A549 (cell line): ENCODE measurements at regions not wholly inside any gene's neighbourhood (a gene's known extent, or its start where the extent isn't known, plus 50 kb on each side); places are given as distances from the start of the nearest gene placed in this dataset.

Source experiments
- ATAC-seq, 2 experiments: fragments of 200-7000 bp in 1 of 2; fragments of >200 bp in 1 of 2; cut with Nextera tagmentation in 1 of 2; cut with Tn5 transposase in 1 of 2; 3 replicates each; pipeline versions ENCODE4 v1.8.0 to v1.9.1; 2018 to 2020; ENCODE audit warnings: mild to moderate bottlenecking in 1 of 2, moderate library complexity in 1 of 2
- CTCF ChIA-PET: fragments of 300-600 bp; sonication (Branson Sonifier 250); formaldehyde crosslinking; extraction: SDS; loops from one replicate; lab custom pipeline; 2021; ENCODE audit warnings: antibody characterized with exemption, inconsistent platforms; lab: Yijun Ruan, JAX
- POLR2A ChIA-PET: fragments of 350-600 bp; formaldehyde crosslinking; extraction: SDS; loops from one replicate; lab custom pipeline; 2021; ENCODE audit warnings: antibody characterized with exemption, inconsistent platforms; lab: Yijun Ruan, JAX
- DNase-seq, 2 experiments: peaks; one replicate each; pipeline versions ENCODE4 v3.0.0 to v3.0.0-alpha.2; 2011 to 2016; ENCODE audit warnings: low read depth in 1 of 2, low spot score in 1 of 2
- FAIRE-seq: peaks from 2 replicates; lab custom pipeline; 2011; peaks lifted over from hg19 to GRCh38; lab: Jason Lieb, UNC
- H3K27ac ChIP-seq, 2 experiments: fragments of >200 bp; sonication (Bioruptor Twin); formaldehyde crosslinking; 3 replicates each; pipeline ENCODE4 v1.5.1; 2016 to 2017
- H3K4me1 ChIP-seq: fragments of >200 bp; sonication (Bioruptor Twin); formaldehyde crosslinking; 3 replicates; pipeline ENCODE4 v1.6.1; 2016
- H3K4me2 ChIP-seq: fragments of >200 bp; sonication (Bioruptor Twin); formaldehyde crosslinking; 3 replicates; pipeline ENCODE4 v1.6.1; 2016
- H3K4me3 ChIP-seq: fragments of >200 bp; sonication (Bioruptor Twin); formaldehyde crosslinking; 3 replicates; pipeline ENCODE4 v1.5.1; 2016
- H3K9me3 ChIP-seq: fragments of >200 bp; sonication (Bioruptor Twin); formaldehyde crosslinking; 3 replicates; pipeline ENCODE4 v1.6.1; 2016
- CBX8 ChIP-seq: fragments of 200-600 bp; sonication (generic); IDR thresholded peaks from 2 replicates; pipeline ENCODE4 v1.6.1; 2016
- CEBPB ChIP-seq, 2 experiments: fragments of >200 bp in 1 of 2; sonication (Bioruptor Twin) in 1 of 2; formaldehyde crosslinking in 1 of 2; IDR thresholded peaks; 2 replicates each; pipeline ENCODE4 v1.6.1; 2012 to 2016
- EHF ChIP-seq: fragments of 250-450 bp; sonication (Bioruptor Pico); IDR thresholded peaks from 2 replicates; pipeline ENCODE4 v1.5.0; 2020; ENCODE audit warnings: mild to moderate bottlenecking
- ELK1 ChIP-seq: fragments of 150-350 bp; IDR thresholded peaks from 2 replicates; pipeline ENCODE4 v1.6.1; 2014; ENCODE audit warnings: low read depth, mild to moderate bottlenecking, low read length
- EP300 ChIP-seq, 2 experiments: fragments of >200 bp; sonication (Bioruptor Twin); formaldehyde crosslinking; IDR thresholded peaks; 2 replicates in 1 of 2; 3 replicates in 1 of 2; pipeline ENCODE4 v1.6.1; 2016 to 2017
- ESRRA ChIP-seq: fragments of 150-350 bp; IDR thresholded peaks from 2 replicates; pipeline ENCODE4 v1.6.1; 2014; ENCODE audit warnings: mild to moderate bottlenecking, low read length, borderline replicate concordance
- FOXS1 ChIP-seq: fragments of 250-450 bp; sonication (Bioruptor Pico); IDR thresholded peaks from 2 replicates; pipeline ENCODE4 v1.5.0; 2020; ENCODE audit warnings: mild to moderate bottlenecking, moderate library complexity
- GATA3 ChIP-seq: IDR thresholded peaks from 2 replicates; pipeline ENCODE4 v1.6.1; 2012; ENCODE audit warnings: borderline replicate concordance
- HOXA7 ChIP-seq: fragments of 250-450 bp; sonication (Bioruptor Pico); IDR thresholded peaks from 2 replicates; pipeline ENCODE4 v1.5.0; 2020; ENCODE audit warnings: mild to moderate bottlenecking, moderate library complexity
- HOXB13 ChIP-seq: fragments of 250-450 bp; sonication (Bioruptor Pico); IDR thresholded peaks from 2 replicates; pipeline ENCODE4 v1.5.0; 2020; ENCODE audit warnings: low read depth, mild to moderate bottlenecking, moderate library complexity
- HOXB5 ChIP-seq: fragments of 250-450 bp; sonication (Bioruptor Pico); IDR thresholded peaks from 2 replicates; pipeline ENCODE4 v1.5.0; 2020; ENCODE audit warnings: mild to moderate bottlenecking, moderate library complexity
- JUNB ChIP-seq: fragments of >200 bp; sonication (Bioruptor Twin); formaldehyde crosslinking; IDR thresholded peaks from 2 replicates; pipeline ENCODE4 v1.6.1; 2016
- KDM1A ChIP-seq: fragments of 200-600 bp; sonication (generic); IDR thresholded peaks from 2 replicates; pipeline ENCODE4 v1.6.1; 2016; ENCODE audit warnings: low read depth, mild to moderate bottlenecking
- KDM5A ChIP-seq: fragments of 200-600 bp; sonication (generic); IDR thresholded peaks from 2 replicates; pipeline ENCODE4 v1.6.1; 2016; ENCODE audit warnings: antibody characterized with exemption, mild to moderate bottlenecking
- PBX3 ChIP-seq: IDR thresholded peaks from 2 replicates; pipeline ENCODE4 v1.6.1; 2012
- PHF8 ChIP-seq: fragments of 200-600 bp; sonication (generic); IDR thresholded peaks from 2 replicates; pipeline ENCODE4 v1.6.1; 2016; ENCODE audit warnings: low read depth, mild to moderate bottlenecking, antibody characterized with exemption, moderate library complexity, borderline replicate concordance
- POLR2A ChIP-seq: IDR thresholded peaks from 2 replicates; pipeline ENCODE4 v1.6.1; 2012; ENCODE audit warnings: mild to moderate bottlenecking, low read length
- POLR2AphosphoS2 ChIP-seq: conservative IDR thresholded peaks from 2 replicates; pipeline ENCODE4 v1.6.1; 2012; ENCODE audit warnings: low read length, improper control_type of control experiment, inconsistent platforms
- RAD21 ChIP-seq, 2 experiments: fragments of >200 bp in 1 of 2; sonication (Bioruptor Twin) in 1 of 2; formaldehyde crosslinking in 1 of 2; IDR thresholded peaks in 1 of 2; conservative IDR thresholded peaks in 1 of 2; 2 replicates in 1 of 2; 3 replicates in 1 of 2; pipeline ENCODE4 v1.6.1; 2012 to 2018; ENCODE audit warnings: inconsistent platforms in 1 of 2
- SMC3 ChIP-seq: fragments of >200 bp; sonication (Bioruptor Twin); formaldehyde crosslinking; IDR thresholded peaks from 3 replicates; pipeline ENCODE4 v1.6.1; 2018; ENCODE audit warnings: inconsistent platforms
- SREBF2 ChIP-seq: fragments of 450-650 bp; IDR thresholded peaks from 2 replicates; pipeline ENCODE4 v1.6.1; 2014; ENCODE audit warnings: mild to moderate bottlenecking, moderate library complexity
- TP53 ChIP-seq: fragments of 250-450 bp; sonication (Bioruptor Pico); IDR thresholded peaks from 2 replicates; pipeline ENCODE4 v1.5.0; 2021; ENCODE audit warnings: mild to moderate bottlenecking, moderate library complexity
- ZNF302 ChIP-seq: fragments of 250-450 bp; sonication (Bioruptor Pico); IDR thresholded peaks from 2 replicates; pipeline ENCODE4 v1.9.0; 2021; ENCODE audit warnings: inconsistent platforms, mild to moderate bottlenecking, moderate library complexity
- WGBS: methylation state at CpG from one replicate; pipeline ENCODE4 v1.1.6; 2017; ENCODE audit errors: missing lambda C conversion rate; 5-methylcytosine and 5-hydroxymethylcytosine counted together
- TF ChIP-seq, protein P1 (sequence below): IDR thresholded peaks from 2 replicates; pipeline ENCODE4 v1.6.1; 2012; ENCODE audit warnings: low read depth, borderline replicate concordance

DNA sequence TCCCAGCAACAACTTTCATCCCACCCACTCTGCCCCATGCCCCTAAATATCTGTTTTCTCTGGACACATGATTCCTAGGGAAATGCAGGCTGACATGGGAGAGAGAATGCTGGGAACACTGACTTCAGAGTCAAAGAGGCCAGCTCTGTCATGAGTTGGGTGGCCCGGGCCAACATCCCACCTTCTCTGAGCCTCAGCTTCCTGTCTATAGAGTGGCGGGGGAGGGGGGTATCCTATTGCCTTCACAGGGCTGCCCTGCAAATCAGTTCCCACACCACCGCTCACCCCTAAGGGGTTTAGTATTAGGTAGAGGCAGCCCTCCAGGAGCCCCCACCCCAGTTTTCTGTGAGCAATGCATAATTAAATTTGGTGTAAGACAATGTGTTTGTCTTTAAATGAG, 175.0 kb upstream of the NCAM1 start:
- no peaks in the 10 kb centered on the region for H3K9me3 ChIP-seq
- no peak for FAIRE-seq
- ATAC-seq, result no peak
- ChIA-PET POLR2A (no interaction called here), CTCF (no interaction called here)
- no peak for DNase-seq
- H3K4me1 ChIP-seq, result no peaks in the 10 kb centered on the region
- H3K4me3 ChIP-seq, result no peak overlapping the region
- no peak overlapping the region for H3K4me2 ChIP-seq
- WGBS, result 27% methylated on average over 3 of the region's 3 CpGs
- TF ChIP-seq EHF (no peak), ZNF302 (CRISPR knock-in tag) (no peak), FOXS1 (CRISPR knock-in tag) (no peak), ELK1 (no peak), SREBF2 (no peak)
- TF ChIP-seq, protein P1, sequence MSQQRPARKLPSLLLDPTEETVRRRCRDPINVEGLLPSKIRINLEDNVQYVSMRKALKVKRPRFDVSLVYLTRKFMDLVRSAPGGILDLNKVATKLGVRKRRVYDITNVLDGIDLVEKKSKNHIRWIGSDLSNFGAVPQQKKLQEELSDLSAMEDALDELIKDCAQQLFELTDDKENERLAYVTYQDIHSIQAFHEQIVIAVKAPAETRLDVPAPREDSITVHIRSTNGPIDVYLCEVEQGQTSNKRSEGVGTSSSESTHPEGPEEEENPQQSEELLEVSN, result no peak
- no peak overlapping the region for H3K27ac ChIP-seq

GRCh38 chr11:112786886-112787530, 174.2 kb upstream of the NCAM1 start:
- WGBS, result 1% methylated on average over 5 of the region's 5 CpGs
- H3K4me1 ChIP-seq, result no peaks in the 10 kb centered on the region
- CTCF ChIA-PET, result no interaction called here
- FAIRE-seq (no peak), DNase-seq (no peak), ATAC-seq (no peak)
- TF ChIP-seq TP53 (CRISPR knock-in tag) (no peak), PHF8 (no peak)
- no peak overlapping the region for H3K4me2 ChIP-seq
- POLR2A ChIA-PET, result no interaction called here
- H3K9me3 ChIP-seq, result no peaks in the 10 kb centered on the region
- H3K4me3 ChIP-seq, result no peak overlapping the region
- no peak overlapping the region for H3K27ac ChIP-seq

GRCh38 chr11:112789481-112789880, 171.7 kb upstream of the NCAM1 start:
- Histone ChIP-seq H3K9me3 (no peaks in the 10 kb centered on the region), H3K27ac (no peak overlapping the region), H3K4me2 (no peak overlapping the region), H3K4me3 (no peak overlapping the region), H3K4me1 (no peaks in the 10 kb centered on the region)
- ATAC-seq (no peak), DNase-seq (no peak), FAIRE-seq (no peak)
- ChIA-PET POLR2A (no interaction called here), CTCF (no interaction called here)
- TF ChIP-seq KDM1A (no peak), GATA3 (no peak), CBX8 (no peak), PBX3 (no peak), RAD21 (conservative IDR thresholded peaks at IDR 0.05 in 1 of 2, IDR thresholded peaks at IDR 0.05 in 1 of 2) (no peak), POLR2A (no peak), HOXB13 (CRISPR knock-in tag) (no peak), HOXB5 (CRISPR knock-in tag) (no peak), PHF8 (no peak), ESRRA (no peak), JUNB (no peak), SMC3 (no peak)
- 2% methylated on average over 3 of the region's 3 CpGs for WGBS

GRCh38 chr11:112790286-112790685, 170.9 kb upstream of the NCAM1 start:
- no peak overlapping the region for H3K4me3 ChIP-seq
- H3K27ac ChIP-seq, result no peak overlapping the region
- ChIA-PET POLR2A (no interaction called here), CTCF (no interaction called here)
- TF ChIP-seq, protein P1, result no peak
- no peak for TF ChIP-seq EP300 (IDR thresholded peaks at IDR 0.05)
- TF ChIP-seq ESRRA, result no peak
- TF ChIP-seq CEBPB (IDR thresholded peaks at IDR 0.05), result no peak
- TF ChIP-seq KDM1A, result no peak
- no peak for TF ChIP-seq GATA3
- TF ChIP-seq KDM5A, result no peak
- TF ChIP-seq FOXS1 (CRISPR knock-in tag), result no peak
- TF ChIP-seq HOXA7 (CRISPR knock-in tag), result no peak
- no peak for TF ChIP-seq POLR2AphosphoS2
- H3K9me3 ChIP-seq, result no peaks in the 10 kb centered on the region
- no peak overlapping the region for H3K4me2 ChIP-seq
- ATAC-seq (no peak), DNase-seq (no peak), FAIRE-seq (no peak)
- H3K4me1 ChIP-seq, result no peaks in the 10 kb centered on the region
- WGBS, result 17% methylated on average over 3 of the region's 3 CpGs
